ENCODE measurements at regions not wholly inside any gene's neighbourhood (a gene's known extent, or its start where the extent isn't known, plus 50 kb on each side); places are given as distances from the start of the nearest gene placed in this dataset.
"Not testable (repeated sequence)": the region's sequence is repeated elsewhere in the genome, so short reads cannot be mapped to it uniquely, and the experiment has no call there.

DNA sequence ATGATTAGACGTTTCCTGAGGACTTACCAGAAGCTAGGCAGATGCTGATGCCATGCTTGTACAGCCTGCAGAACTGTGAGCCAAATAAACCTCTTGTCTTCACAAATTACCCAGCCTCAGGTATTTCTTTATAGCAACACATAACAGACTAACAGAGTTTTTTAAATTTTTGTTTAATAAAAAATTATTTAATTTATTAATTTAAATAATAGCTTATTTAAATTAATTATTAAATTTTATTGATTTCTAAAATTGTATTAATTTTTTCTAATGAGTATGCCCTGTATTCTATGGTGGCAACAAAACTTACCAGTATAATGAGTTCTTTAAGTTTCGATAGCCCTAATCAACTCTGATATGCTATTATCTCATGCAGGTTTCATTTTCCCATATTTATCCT lies 259.8 kb downstream of the IKZF2 start:
- Mint-ChIP-seq H3K4me3 (no peak overlapping the region), H3K36me3 (ENCODE audit: low read depth) (no peaks in the 10 kb centered on the region), H3K27me3 (ENCODE audit: low read depth, poor library complexity) (no peaks in the 10 kb centered on the region), H3K27ac (no peak overlapping the region), H3K4me1 (no peaks in the 10 kb centered on the region), H3K9me3 (peaks cover 4% of the 10 kb centered on the region)
- no peak for DNase-seq
- TF ChIP-seq, protein P1, sequence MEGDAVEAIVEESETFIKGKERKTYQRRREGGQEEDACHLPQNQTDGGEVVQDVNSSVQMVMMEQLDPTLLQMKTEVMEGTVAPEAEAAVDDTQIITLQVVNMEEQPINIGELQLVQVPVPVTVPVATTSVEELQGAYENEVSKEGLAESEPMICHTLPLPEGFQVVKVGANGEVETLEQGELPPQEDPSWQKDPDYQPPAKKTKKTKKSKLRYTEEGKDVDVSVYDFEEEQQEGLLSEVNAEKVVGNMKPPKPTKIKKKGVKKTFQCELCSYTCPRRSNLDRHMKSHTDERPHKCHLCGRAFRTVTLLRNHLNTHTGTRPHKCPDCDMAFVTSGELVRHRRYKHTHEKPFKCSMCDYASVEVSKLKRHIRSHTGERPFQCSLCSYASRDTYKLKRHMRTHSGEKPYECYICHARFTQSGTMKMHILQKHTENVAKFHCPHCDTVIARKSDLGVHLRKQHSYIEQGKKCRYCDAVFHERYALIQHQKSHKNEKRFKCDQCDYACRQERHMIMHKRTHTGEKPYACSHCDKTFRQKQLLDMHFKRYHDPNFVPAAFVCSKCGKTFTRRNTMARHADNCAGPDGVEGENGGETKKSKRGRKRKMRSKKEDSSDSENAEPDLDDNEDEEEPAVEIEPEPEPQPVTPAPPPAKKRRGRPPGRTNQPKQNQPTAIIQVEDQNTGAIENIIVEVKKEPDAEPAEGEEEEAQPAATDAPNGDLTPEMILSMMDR (IDR thresholded peaks at IDR 0.05) = no peak

DNA sequence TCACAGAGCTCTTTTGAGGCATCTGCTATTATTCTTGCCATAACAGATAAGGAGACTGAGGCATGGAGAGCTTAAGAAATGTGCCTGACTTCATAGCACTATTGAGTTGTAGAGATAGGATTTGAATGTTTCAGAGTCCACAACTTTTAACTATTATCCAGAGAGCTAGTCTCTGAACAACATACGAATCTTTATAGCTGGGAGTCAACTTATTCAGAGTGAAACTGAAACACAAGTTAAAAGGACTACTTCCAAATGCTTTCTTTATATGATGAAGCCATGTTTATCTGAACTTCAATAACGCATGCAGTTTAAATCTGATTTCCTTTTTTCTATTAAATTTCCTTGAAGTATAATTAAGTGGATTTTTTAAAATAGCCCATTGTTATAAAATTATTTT lies 268.8 kb downstream of the IKZF2 start:
- H3K36me3 Mint-ChIP-seq (ENCODE audit: low read depth) = no peaks in the 10 kb centered on the region
- no peak overlapping the region for H3K4me3 Mint-ChIP-seq
- no peak for DNase-seq
- TF ChIP-seq, protein P1 (IDR thresholded peaks at IDR 0.05) = no peak
- H3K4me1 Mint-ChIP-seq = no peaks in the 10 kb centered on the region
- peaks cover 5% of the 10 kb centered on the region for H3K27me3 Mint-ChIP-seq (ENCODE audit: low read depth, poor library complexity)
- no peak overlapping the region for H3K27ac Mint-ChIP-seq
- H3K9me3 Mint-ChIP-seq = peaks cover 50% of the 10 kb centered on the region

DNA sequence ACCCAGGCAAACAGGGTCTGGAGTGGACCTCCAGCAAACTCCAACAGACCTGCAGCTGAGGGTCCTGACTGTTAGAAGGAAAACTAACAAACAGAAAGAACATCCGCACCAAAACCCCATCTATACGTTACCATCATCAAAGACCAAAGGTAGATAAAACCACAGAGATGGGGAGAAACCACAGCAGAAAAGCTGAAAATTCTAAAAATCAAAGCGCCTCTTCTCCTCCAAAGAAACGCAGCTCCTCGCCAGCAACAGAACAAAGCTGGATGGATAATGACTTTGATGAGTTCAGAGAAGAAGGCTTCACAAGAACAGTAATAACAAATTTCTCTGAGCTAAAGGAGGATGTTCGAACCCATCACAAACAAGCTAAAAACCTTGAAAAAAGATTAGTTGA lies 274.9 kb downstream of the IKZF2 start:
- H3K4me1 Mint-ChIP-seq; H3K36me3 Mint-ChIP-seq (ENCODE audit: low read depth); DNase-seq; H3K4me3 Mint-ChIP-seq; H3K27me3 Mint-ChIP-seq (ENCODE audit: low read depth, poor library complexity); H3K27ac Mint-ChIP-seq: not testable (repeated sequence)
- peaks cover 34% of the 10 kb centered on the region for H3K9me3 Mint-ChIP-seq

DNA sequence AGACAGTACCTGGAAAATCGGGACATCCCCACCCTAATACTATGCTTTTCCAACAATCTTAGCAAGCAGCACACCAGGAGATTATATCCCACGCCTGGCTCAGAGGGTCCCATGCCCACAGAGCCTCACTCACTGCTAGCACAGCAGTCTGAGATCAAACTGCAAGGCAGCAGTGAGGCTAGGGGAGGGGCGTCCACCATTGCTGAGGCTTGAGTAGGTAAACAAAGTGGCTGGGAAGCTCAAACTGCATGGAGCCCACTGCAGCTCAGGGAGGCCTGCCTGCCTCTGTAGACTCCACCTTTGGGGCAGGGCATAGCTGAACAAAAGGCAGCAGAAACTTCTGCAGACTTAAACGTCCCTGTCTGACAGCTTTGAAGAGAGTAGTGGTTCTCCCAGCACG lies 275.5 kb downstream of the IKZF2 start:
- H3K36me3 Mint-ChIP-seq (ENCODE audit: low read depth); H3K4me1 Mint-ChIP-seq; H3K27ac Mint-ChIP-seq; H3K27me3 Mint-ChIP-seq (ENCODE audit: low read depth, poor library complexity); DNase-seq; H3K4me3 Mint-ChIP-seq: not testable (repeated sequence)
- H3K9me3 Mint-ChIP-seq = peaks cover 33% of the 10 kb centered on the region

DNA sequence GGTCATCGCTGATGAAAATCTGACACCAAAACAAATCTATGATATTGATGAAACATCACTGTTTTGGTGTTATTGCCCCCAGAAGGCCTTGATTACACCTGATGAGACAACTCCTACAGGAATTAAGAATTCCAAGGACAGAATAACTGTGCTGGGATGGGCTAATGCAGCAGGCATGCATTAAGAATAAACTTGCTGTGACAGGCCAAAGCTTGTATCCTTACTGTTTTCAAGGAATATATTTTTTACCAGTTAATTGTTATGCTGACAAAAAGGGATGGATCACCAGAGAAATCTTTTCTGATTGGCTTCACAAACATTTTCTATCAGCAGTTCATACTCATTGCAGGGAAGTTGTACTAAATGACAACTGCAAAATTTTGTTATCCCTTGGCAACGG lies 278.2 kb downstream of the IKZF2 start:
- H3K4me3 Mint-ChIP-seq = no peak overlapping the region
- no peaks in the 10 kb centered on the region for H3K36me3 Mint-ChIP-seq (ENCODE audit: low read depth)

DNA sequence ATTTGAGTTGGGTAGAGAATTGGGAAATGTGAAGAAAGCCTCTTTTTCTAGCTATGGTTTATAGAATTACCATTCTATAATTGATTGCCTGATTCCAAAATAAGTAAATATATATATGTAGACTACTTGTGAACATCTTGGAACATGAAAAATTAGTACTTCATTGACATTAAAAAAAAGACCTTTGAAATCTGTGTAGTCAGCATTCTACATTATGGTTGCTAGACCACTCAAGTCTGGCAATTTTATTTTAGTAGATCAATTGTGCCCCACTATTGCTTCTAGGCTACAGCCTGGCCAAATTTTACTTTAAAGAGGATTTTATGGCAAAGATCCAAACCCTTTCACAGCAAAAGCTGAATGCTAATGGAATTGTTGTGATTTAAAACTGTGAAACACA lies 279.8 kb downstream of the IKZF2 start:
- peaks cover 7% of the 10 kb centered on the region for H3K27me3 Mint-ChIP-seq (ENCODE audit: low read depth, poor library complexity)
- H3K4me3 Mint-ChIP-seq = no peak overlapping the region
- peaks cover 19% of the 10 kb centered on the region for H3K9me3 Mint-ChIP-seq
- no peak overlapping the region for H3K27ac Mint-ChIP-seq
- H3K4me1 Mint-ChIP-seq = no peaks in the 10 kb centered on the region
- no peak for DNase-seq
- TF ChIP-seq, protein P1 (IDR thresholded peaks at IDR 0.05) = no peak
- H3K36me3 Mint-ChIP-seq (ENCODE audit: low read depth) = no peaks in the 10 kb centered on the region

More for the DNA sequence above, 278.2 kb downstream of the IKZF2 start:
- TF ChIP-seq, protein P1 (IDR thresholded peaks at IDR 0.05) = no peak
- no peak for DNase-seq
- H3K4me1 Mint-ChIP-seq = no peaks in the 10 kb centered on the region
- H3K27ac Mint-ChIP-seq = no peak overlapping the region
- peaks cover 22% of the 10 kb centered on the region for H3K9me3 Mint-ChIP-seq
- peaks cover 5% of the 10 kb centered on the region for H3K27me3 Mint-ChIP-seq (ENCODE audit: low read depth, poor library complexity)

DNA sequence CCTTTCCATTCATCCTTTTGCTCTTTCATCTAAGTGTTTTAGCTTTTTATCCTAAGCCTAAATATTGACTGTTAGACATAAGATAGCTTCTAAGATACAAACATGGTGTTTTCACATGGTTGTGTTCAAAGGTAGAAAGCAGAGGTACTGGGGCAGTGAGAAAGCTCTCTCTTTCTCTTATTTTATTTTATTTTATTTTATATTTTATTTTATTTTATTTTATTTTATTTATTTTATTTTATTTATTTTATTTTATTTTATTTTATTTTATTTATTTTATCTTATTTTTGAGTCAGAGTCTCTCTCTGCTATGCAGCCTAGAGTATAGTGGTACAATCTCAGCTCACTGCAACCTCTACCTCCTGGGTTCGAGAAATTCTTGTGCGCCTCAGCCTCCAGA lies 287.2 kb downstream of the IKZF2 start:
- Mint-ChIP-seq H3K27ac (no peak overlapping the region), H3K4me3 (no peak overlapping the region), H3K36me3 (ENCODE audit: low read depth) (peaks cover 5% of the 10 kb centered on the region), H3K9me3 (peaks cover 69% of the 10 kb centered on the region), H3K4me1 (no peaks in the 10 kb centered on the region), H3K27me3 (ENCODE audit: low read depth, poor library complexity) (peaks cover 10% of the 10 kb centered on the region)
- DNase-seq = no peak
- TF ChIP-seq, protein P1 (IDR thresholded peaks at IDR 0.05) = no peak

Measured in nephron progenitor cell (in vitro differentiated cells).